NT2/D1 (cell line): ENCODE measurements at regions not wholly inside any gene's neighbourhood (a gene's known extent, or its start where the extent isn't known, plus 50 kb on each side); places are given as distances from the start of the nearest gene placed in this dataset.

ENCODE experiments used
- SUZ12 ChIP-seq: IDR thresholded peaks from 2 replicates; pipeline ENCODE4 v1.6.1; 2011; ENCODE audit not compliant: insufficient read length, insufficient read depth; ENCODE audit errors: extremely low read depth
- YY1 ChIP-seq: IDR thresholded peaks from 2 replicates; pipeline ENCODE4 v1.6.1; 2011; ENCODE audit not compliant: insufficient read length, insufficient read depth
- ZNF274 ChIP-seq: IDR thresholded peaks from 2 replicates; pipeline ENCODE4 v1.6.1; 2011; ENCODE audit warnings: mild to moderate bottlenecking, low read depth, low read length

DNA sequence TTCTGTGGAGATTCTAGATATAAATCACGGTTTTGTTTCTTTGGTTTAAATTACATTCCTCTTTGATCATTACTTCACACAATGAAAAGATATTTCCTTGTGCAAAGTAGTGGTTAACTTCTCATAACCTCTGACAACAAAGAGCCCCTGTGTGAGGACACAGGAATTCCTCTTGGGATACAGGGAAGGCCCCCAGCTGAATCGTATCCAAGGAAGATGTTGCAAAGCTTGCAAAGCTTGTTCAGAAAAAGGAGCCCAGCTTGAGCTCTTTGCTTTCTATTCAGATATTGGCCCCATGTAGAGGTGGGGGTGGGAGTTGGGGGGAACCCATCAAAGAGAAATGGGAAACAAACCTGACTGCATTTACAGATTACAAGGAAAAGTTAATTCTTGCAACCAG lies 145.7 kb downstream of the RELL1 start:
- no peak for TF ChIP-seq ZNF274
- TF ChIP-seq YY1 = no peak
- TF ChIP-seq SUZ12 = no peak
